NCI-H2227 (cell line): ENCODE measurements at regions not wholly inside any gene's neighbourhood (a gene's known extent, or its start where the extent isn't known, plus 50 kb on each side); places are given as distances from the start of the nearest gene placed in this dataset.
"Not testable (repeated sequence)": the region's sequence is repeated elsewhere in the genome, so short reads cannot be mapped to it uniquely, and the experiment has no call there.

Experiments
- DNase-seq: peaks from one replicate; lab custom pipeline; 2025; ENCODE audit not compliant: unreplicated experiment; lab: John Stamatoyannopoulos, UW

- DNase-seq: no peak
These were observed 85.5 kb downstream of the APIP start for GRCh38 chr11:34830648-34831047.

GRCh38 chr11:34830035-34830434 is 86.1 kb downstream of the APIP start:
- no peak for DNase-seq

- no peak for DNase-seq
These were observed 89.0 kb downstream of the APIP start for GRCh38 chr11:34827228-34827627.

- DNase-seq: no peak
These were observed 89.8 kb downstream of the APIP start for GRCh38 chr11:34826384-34826726.

GRCh38 chr11:34825670-34826383 is 90.4 kb downstream of the APIP start:
- no peak for DNase-seq

GRCh38 chr11:34825315-34825669 is 90.9 kb downstream of the APIP start:
- no peak for DNase-seq

GRCh38 chr11:34824425-34824824 is 91.8 kb downstream of the APIP start:
- no peak for DNase-seq

- no peak for DNase-seq
These were observed 92.5 kb downstream of the APIP start for GRCh38 chr11:34823639-34824038.

GRCh38 chr11:34823197-34823596 is 93.0 kb downstream of the APIP start:
- no peak for DNase-seq

- DNase-seq: no peak
These were observed 96.3 kb downstream of the APIP start for GRCh38 chr11:34819740-34820482.

GRCh38 chr11:34817812-34818211 is 98.4 kb downstream of the APIP start:
- not testable (repeated sequence) for DNase-seq

GRCh38 chr11:34816698-34817213 is 99.4 kb downstream of the APIP start:
- no peak for DNase-seq

GRCh38 chr11:34812905-34813576 is 103.1 kb downstream of the APIP start:
- no peak for DNase-seq

GRCh38 chr11:34811858-34812257 is 104.3 kb downstream of the APIP start:
- no peak for DNase-seq

- no peak for DNase-seq
These were observed 106.0 kb downstream of the APIP start for GRCh38 chr11:34810107-34810562.

- DNase-seq: no peak
These were observed 106.7 kb downstream of the APIP start for GRCh38 chr11:34809191-34810106.

GRCh38 chr11:34806875-34807274 is 109.3 kb downstream of the APIP start:
- no peak for DNase-seq

- DNase-seq: no peak
These were observed 110.2 kb downstream of the APIP start for GRCh38 chr11:34805937-34806336.

- no peak for DNase-seq
These were observed 116.3 kb downstream of the APIP start for GRCh38 chr11:34799848-34800247.

GRCh38 chr11:34798985-34799384 is 117.2 kb downstream of the APIP start:
- no peak for DNase-seq

- DNase-seq: not testable (repeated sequence)
These were observed 118.7 kb downstream of the APIP start for GRCh38 chr11:34797497-34797896.
